Stimulated activated naive B cell treated with anti-CD40 and anti-IgM and Interleukin-4, amounts not matched to agents 10 μg/mL and 1 μg/mL and 100 μg/mL, for 72 hours (primary cell): ENCODE measurements at regions not wholly inside any gene's neighbourhood (a gene's known extent, or its start where the extent isn't known, plus 50 kb on each side); places are given as distances from the start of the nearest gene placed in this dataset.

Experiments used
- ATAC-seq, 2 donors: fragments of 150-1000 bp; cut with Tn5 transposase; replicated peaks; 2 replicates each; pipeline ENCODE4 v1.10.0; 2021; ENCODE audit warnings: moderate library complexity in 1 of 2
- DNase-seq: peaks from one replicate; pipeline ENCODE4 v3.0.0; 2021
- H3K27ac Mint-ChIP-seq: one replicate; pipeline ENCODE4 v1.8.0; 2022; ENCODE audit warnings: mild to moderate bottlenecking, mixed read lengths
- H3K27me3 Mint-ChIP-seq, 2 donors: one replicate each; pipeline ENCODE4 v1.8.0; 2022; ENCODE audit warnings: mixed read lengths in 2 of 2
- H3K36me3 Mint-ChIP-seq, 2 donors: one replicate each; pipeline ENCODE4 v1.8.0; 2022; ENCODE audit warnings: mixed read lengths in 2 of 2, mild to moderate bottlenecking in 1 of 2
- H3K4me1 Mint-ChIP-seq, 2 donors: one replicate each; pipeline ENCODE4 v1.8.0; 2022; ENCODE audit warnings: mixed read lengths in 2 of 2, mild to moderate bottlenecking in 1 of 2
- H3K4me3 Mint-ChIP-seq, 2 donors: one replicate each; pipeline ENCODE4 v1.8.0; 2022; ENCODE audit warnings: mild to moderate bottlenecking in 2 of 2, mixed read lengths in 2 of 2, moderate library complexity in 1 of 2
- H3K9me3 Mint-ChIP-seq, 2 donors: one replicate each; pipeline ENCODE4 v1.8.0; 2022; ENCODE audit warnings: mixed read lengths in 2 of 2, mild to moderate bottlenecking in 1 of 2

DNA sequence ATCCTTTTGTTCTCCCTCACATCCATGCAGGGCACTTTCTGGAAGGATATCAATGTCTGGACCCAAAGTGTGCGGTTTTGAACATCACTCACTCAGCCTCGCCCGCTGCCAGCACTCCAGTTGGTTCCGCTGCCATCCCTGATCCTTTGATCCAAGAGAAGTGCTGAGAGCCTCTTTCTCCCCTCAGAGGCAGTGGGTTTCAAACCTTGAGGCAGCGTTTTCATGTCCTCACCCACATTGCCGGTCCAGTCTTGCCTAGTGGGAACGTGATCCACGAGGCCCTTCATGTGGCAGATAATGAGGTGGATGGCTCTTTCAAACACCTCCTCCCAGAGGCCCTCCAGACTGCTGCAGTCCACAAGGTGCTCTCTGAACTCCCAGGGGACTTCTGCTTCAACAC lies 122.2 kb downstream of the ACTL8 start:
- Mint-ChIP-seq H3K27ac (no peak overlapping the region), H3K27me3 (peaks cover 5 to 6% of the 10 kb centered on the region in 2 donors), H3K9me3 (peaks cover 0 to 3% of the 10 kb centered on the region in 2 donors), H3K4me3 (no peak overlapping the region), H3K4me1 (no peaks in the 10 kb centered on the region), H3K36me3 (no peaks in the 10 kb centered on the region)
- ATAC-seq, result no peak
- DNase-seq, result no peak

DNA sequence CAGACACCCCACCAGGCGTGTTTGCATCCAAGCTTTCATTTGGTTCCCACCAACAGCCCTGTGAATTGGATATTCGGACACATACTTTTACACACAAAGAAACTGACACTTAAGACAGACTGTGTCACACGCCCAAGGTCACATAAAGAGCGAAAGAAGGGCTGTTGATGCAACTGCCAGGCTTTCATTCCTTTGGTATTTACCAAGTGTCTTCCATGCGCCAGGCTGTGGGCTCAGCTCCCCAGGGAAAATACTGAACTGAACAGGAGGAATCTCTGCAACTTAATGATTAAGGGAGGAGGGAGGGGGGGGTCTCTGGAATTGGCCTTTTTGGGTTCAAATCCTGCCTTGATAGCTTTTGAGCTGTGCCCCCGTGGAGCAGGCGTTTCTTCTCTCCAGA lies 122.8 kb downstream of the ACTL8 start:
- Mint-ChIP-seq H3K36me3 (no peaks in the 10 kb centered on the region), H3K9me3 (peaks cover 0 to 3% of the 10 kb centered on the region in 2 donors), H3K4me1 (no peaks in the 10 kb centered on the region), H3K27me3 (peaks cover 5 to 6% of the 10 kb centered on the region in 2 donors), H3K27ac (no peak overlapping the region), H3K4me3 (no peak overlapping the region)
- no peak for DNase-seq
- no peak for ATAC-seq

DNA sequence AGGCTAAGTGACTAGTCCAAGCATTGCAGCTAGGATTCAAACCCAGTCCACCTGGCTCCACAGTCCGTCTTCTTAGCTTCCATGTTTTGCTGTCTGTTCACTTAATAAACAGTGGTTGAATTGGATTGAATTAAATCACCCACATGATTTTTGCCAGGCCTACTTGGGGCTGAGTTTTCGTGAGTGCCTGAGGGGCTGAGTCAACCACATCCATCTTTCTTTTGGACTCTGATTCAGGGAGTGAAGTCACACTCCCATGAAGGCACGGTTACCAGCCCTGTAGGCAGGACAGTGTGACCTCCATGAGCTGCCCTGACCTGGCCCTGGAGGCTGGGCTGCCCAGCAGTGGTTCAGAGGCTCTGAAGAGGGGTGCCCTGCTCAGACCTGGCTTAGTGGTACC lies 123.7 kb downstream of the ACTL8 start:
- DNase-seq, result no peak
- Mint-ChIP-seq H3K27me3 (peaks cover 5 to 12% of the 10 kb centered on the region in 2 donors), H3K36me3 (no peaks in the 10 kb centered on the region), H3K9me3 (peaks cover 0 to 3% of the 10 kb centered on the region in 2 donors), H3K27ac (no peak overlapping the region), H3K4me3 (no peak overlapping the region), H3K4me1 (no peaks in the 10 kb centered on the region)
- ATAC-seq, result no peak

DNA sequence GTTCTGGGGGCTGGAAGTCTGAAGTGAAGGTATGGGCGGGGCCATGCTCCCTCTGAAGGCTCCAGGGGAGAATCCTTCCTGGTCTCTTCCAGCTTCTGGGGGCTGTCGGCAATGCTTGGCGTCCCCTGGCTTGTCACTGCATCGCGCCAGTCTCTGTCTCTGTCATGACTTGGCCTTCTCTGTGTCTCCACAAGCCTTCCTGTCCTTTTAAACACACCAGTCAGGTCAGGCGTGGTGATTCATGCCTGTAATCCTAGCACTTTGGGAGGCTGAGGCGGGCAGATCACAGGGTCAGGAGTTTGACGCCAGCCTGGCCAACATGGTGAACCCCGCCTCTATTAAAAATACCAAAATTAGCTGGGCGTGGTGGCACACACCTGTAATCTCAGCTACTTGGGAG lies 125.3 kb downstream of the ACTL8 start:
- no peak for ATAC-seq
- DNase-seq, result no peak
- H3K9me3 Mint-ChIP-seq, result peaks cover 0 to 3% of the 10 kb centered on the region in 2 donors
- H3K27ac Mint-ChIP-seq, result no peak overlapping the region
- H3K27me3 Mint-ChIP-seq, result peaks cover 14 to 16% of the 10 kb centered on the region in 2 donors
- H3K4me1 Mint-ChIP-seq, result no peaks in the 10 kb centered on the region
- H3K4me3 Mint-ChIP-seq, result no peak overlapping the region
- no peaks in the 10 kb centered on the region for H3K36me3 Mint-ChIP-seq

DNA sequence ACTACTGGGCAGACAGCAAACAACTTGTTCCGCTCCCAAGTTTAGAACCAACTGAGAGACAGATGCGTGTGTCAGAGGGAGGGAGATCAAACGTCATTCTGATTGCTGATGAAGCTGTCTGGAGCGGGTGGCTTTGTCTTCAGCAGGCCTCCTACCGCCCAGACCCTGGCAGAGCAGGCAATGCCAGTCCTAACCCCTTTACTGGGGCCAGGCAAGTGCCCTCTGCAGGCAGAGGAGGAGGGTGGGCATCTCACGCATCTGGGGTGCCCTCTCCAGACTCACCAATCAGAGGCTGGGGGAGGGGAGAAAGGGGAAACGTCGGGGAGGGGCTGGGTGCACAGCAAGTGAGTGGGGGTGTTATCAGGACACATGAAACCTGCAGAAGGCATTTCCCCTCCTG lies 126.6 kb downstream of the ACTL8 start:
- ATAC-seq (no peak), DNase-seq (no peak)
- Mint-ChIP-seq H3K4me1 (no peaks in the 10 kb centered on the region), H3K4me3 (no peak overlapping the region), H3K27me3 (peaks cover 17 to 18% of the 10 kb centered on the region in 2 donors), H3K27ac (no peak overlapping the region), H3K9me3 (peaks cover 0 to 1% of the 10 kb centered on the region in 2 donors), H3K36me3 (no peaks in the 10 kb centered on the region)

DNA sequence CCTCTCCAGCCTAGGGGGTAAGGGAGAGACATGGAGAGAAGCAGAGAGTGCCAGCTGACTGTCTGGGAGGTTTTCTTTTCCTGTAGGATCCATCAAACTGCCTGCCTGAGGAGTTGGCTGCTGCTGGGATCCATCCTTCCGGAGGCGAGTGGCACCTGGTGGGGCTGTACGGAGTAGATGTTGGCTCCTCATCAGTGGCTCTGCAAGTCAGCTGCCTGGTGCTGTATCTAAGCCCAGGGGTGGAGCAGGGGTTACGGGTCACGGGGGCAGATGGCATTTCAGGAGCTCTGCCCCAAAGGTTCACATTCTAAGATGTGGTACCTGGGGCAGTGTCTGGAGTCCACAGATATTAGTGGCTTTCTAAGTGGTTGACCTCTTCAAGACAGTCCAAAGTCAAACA lies 128.0 kb downstream of the ACTL8 start:
- H3K9me3 Mint-ChIP-seq, result peaks cover 0 to 1% of the 10 kb centered on the region in 2 donors
- no peaks in the 10 kb centered on the region for H3K36me3 Mint-ChIP-seq
- ATAC-seq, result no peak
- no peak overlapping the region for H3K27ac Mint-ChIP-seq
- DNase-seq, result no peak
- H3K27me3 Mint-ChIP-seq, result peaks cover 12 to 28% of the 10 kb centered on the region in 2 donors
- no peaks in the 10 kb centered on the region for H3K4me1 Mint-ChIP-seq
- H3K4me3 Mint-ChIP-seq, result no peak overlapping the region

DNA sequence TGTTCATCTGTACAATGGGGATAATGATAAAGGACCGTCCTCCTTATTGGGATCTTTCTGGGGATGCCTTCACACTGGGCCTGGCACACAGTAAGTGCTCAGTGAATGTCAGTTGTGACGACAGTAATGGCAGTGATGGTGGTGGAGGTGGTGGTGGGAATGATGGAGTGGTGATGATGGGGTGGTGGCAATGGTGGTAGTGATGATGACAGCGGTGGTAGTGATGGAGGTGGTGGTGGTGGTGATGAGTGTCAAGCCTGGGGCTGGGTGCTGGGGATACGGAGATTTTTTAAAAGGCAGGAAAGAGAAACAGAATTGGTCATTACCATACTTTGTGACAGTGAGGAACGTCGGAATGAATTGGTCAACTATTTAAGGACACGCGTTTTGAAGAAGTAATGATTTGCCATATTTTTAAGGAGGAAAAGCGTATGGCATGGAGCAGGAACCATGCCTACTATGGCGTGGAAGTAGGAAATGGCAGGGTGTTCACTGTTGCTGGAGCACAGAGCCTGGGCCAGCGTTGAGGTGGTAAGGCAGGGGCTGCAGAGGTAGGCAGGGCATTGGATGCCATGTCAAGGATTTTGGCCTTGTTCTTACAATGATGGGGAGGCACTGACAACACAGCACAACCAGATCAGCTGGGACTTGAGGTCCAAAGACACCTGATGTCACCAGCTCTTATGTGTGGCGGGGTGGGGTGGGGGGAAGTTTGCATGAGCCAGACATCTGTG lies 128.7 kb downstream of the ACTL8 start:
- no peak for ATAC-seq
- Mint-ChIP-seq H3K4me3 (no peak overlapping the region), H3K4me1 (no peaks in the 10 kb centered on the region), H3K27ac (no peak overlapping the region), H3K9me3 (peaks cover 0 to 1% of the 10 kb centered on the region in 2 donors), H3K36me3 (no peaks in the 10 kb centered on the region), H3K27me3 (peaks cover 12 to 28% of the 10 kb centered on the region in 2 donors)
- no peak for DNase-seq

DNA sequence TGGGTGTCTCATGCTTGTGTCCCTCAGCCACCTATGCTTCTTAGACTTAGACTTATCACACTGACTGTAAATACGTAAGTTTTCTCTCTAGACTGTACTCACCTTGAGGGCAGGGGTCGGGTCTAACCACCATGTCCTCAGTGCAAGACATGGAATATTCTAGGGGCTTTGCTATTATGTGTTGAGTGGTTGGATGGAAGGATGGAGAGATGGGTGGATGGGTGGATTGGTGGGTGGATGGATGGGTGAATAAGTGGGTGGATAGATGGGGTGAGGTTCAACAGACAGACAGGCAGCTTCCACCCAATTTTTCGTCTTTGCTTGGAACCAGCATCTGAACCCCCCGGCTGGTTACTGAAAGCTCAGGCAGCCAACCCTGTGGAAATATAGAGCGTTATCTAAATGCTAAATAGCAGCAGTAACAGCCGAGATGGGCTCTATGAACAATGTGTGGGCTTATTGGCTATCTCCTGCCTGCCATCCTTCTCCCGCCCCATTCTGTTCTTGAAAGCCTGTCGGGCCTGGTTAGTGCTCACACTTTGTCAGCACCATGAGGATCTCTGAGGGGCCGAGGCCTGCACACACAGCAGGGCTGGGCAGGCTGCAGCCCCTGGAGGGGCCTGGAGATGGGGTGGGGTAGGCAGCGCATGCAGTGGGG lies 130.7 kb downstream of the ACTL8 start:
- no peak for ATAC-seq
- peaks cover 0 to 2% of the 10 kb centered on the region in 2 donors for H3K9me3 Mint-ChIP-seq
- no peak overlapping the region for H3K4me3 Mint-ChIP-seq
- peaks cover 21 to 32% of the 10 kb centered on the region in 2 donors for H3K27me3 Mint-ChIP-seq
- H3K27ac Mint-ChIP-seq, result no peak overlapping the region
- H3K36me3 Mint-ChIP-seq, result no peaks in the 10 kb centered on the region
- DNase-seq, result no peak
- no peaks in the 10 kb centered on the region for H3K4me1 Mint-ChIP-seq

DNA sequence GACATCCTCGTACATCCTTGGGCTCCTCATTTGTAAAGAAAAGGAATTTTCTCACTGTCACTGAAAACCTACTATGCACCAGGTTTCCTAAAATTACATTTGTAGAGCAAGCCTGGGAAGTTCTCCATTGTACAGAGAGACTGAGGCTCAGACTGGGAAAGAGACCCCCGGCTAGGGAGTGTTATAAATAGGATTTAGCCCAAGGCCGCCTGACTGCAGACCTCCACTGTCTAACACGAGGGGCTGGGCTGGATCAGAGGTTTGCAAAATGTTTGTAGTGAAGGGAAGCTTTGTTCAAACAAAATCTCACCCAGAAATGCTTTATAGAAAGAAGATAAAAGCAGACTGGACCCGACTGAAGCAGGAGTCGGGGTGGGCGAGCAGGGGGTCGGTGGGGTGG lies 131.3 kb downstream of the ACTL8 start:
- peaks cover 24 to 38% of the 10 kb centered on the region in 2 donors for H3K27me3 Mint-ChIP-seq
- peaks cover 0 to 3% of the 10 kb centered on the region in 2 donors for H3K9me3 Mint-ChIP-seq
- no peaks in the 10 kb centered on the region for H3K4me1 Mint-ChIP-seq
- ATAC-seq, result no peak
- no peaks in the 10 kb centered on the region for H3K36me3 Mint-ChIP-seq
- DNase-seq, result no peak
- H3K4me3 Mint-ChIP-seq, result no peak overlapping the region
- no peak overlapping the region for H3K27ac Mint-ChIP-seq

DNA sequence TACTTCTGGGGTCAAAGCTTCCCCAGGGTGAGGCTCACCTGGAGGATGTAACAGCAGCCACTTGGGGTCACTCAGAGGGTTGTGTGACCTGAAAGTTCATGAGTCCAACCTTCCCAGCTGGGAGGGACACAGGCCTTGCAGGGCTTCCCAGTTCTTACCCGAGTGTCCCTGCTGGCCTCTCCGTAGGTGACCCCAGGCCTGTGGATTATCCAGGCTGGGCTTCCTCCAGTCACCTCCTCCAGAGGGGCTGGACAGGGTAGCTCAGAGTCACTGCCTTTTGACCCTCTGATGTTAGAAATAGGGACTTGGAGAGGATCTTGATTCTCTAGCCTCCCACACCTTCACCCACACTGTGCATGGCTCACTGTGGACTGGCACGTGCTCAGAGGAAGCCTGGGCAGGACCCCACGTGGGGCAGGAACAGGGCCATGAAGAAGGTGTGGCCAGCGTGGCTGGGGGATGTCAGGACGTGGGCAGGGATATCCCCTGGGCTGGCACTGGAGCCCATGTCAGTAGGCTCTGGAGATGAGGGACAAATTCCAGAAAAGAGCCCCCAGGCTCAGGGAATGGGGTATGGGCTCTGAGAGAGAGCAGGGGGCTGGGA lies 131.8 kb downstream of the ACTL8 start:
- peaks cover 0 to 3% of the 10 kb centered on the region in 2 donors for H3K9me3 Mint-ChIP-seq
- ATAC-seq, result no peak

DNA sequence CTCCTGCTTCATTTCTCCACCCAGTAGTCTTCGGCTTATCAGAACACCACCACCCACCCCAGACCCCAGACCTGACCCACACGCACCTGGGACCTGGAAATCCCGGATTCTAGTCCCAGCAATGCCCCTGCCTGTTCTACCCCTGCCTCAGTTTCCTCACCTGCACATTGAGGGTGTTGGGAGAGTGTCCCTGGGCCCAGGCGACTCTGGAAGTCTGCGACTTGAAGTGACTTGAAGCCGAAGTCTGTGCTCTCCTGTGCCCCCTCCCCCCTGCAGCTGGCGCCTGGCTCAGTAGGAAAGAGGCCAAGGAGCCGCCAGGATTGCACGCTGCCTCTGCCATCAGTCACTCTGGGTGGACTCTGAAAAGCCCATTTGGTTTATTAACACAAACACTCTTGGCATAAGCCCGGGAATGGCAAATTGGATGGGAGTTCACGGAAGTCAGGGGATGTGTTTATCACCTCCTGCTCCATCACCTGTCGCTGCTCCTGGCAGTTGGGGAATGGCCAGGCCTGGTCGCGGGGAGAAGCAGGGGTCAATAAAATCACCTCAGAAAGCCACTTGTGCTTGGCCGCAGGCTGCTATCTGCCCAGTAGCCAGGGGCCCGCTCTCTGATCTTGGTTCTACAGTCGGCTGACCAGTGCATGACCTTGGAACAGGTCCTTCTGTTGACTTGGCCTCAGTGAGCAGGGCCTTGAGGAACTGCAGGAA lies 132.7 kb downstream of the ACTL8 start:
- Mint-ChIP-seq H3K9me3 (peaks cover 0 to 3% of the 10 kb centered on the region in 2 donors), H3K36me3 (no peaks in the 10 kb centered on the region), H3K27ac (no peak overlapping the region), H3K4me3 (no peak overlapping the region), H3K27me3 (peaks cover 28 to 43% of the 10 kb centered on the region in 2 donors), H3K4me1 (no peaks in the 10 kb centered on the region)
- DNase-seq, result no peak
- ATAC-seq, result no peak

More for the DNA sequence above, 131.8 kb downstream of the ACTL8 start:
- Mint-ChIP-seq H3K27ac (no peak overlapping the region), H3K4me3 (no peak overlapping the region), H3K36me3 (no peaks in the 10 kb centered on the region), H3K4me1 (no peaks in the 10 kb centered on the region), H3K27me3 (peaks cover 24 to 38% of the 10 kb centered on the region in 2 donors)
- DNase-seq, result no peak

DNA sequence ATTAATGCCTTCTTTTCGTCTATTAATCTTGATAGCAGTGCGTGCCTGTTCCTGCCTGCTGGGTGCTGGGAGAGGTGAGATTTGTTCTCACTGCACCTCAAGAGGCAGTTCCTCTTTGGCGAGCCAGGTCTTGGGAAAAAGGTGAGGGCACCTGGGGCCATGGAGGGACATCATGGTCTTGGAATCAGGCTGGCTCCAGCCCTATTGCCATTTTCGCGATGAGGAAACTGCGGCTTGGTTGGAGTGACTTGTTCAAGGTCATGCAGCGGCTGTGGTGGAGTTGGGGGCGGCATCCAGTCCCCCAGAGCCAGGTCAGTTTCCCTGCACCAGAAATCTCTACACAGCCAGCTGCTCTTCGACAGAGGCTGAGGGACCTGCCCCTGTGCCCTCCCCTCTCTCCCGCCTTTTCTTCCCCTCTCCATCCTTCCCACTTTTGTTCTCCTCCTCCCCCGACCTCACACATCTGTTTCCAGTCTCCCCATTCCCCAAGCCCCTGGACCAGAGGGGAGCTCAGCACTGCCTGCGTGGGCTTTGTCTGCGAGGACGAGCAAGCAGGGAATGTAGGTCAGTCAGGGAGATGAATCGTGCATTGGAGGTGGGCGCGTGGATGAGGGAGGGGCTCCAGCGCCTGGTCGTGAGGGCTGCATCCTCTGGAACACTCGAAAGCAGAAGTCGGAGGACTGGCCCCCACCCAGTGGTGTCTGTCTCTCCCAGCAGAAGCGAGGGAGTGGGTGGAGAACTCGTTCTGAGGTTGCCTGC lies 135.1 kb downstream of the ACTL8 start:
- no peak for ATAC-seq
- no peak for DNase-seq
- Mint-ChIP-seq H3K36me3 (no peaks in the 10 kb centered on the region), H3K4me3 (no peak overlapping the region), H3K27me3 (peaks cover 29 to 37% of the 10 kb centered on the region in 2 donors), H3K27ac (no peak overlapping the region), H3K9me3 (peaks cover 0 to 3% of the 10 kb centered on the region in 2 donors), H3K4me1 (no peaks in the 10 kb centered on the region)

DNA sequence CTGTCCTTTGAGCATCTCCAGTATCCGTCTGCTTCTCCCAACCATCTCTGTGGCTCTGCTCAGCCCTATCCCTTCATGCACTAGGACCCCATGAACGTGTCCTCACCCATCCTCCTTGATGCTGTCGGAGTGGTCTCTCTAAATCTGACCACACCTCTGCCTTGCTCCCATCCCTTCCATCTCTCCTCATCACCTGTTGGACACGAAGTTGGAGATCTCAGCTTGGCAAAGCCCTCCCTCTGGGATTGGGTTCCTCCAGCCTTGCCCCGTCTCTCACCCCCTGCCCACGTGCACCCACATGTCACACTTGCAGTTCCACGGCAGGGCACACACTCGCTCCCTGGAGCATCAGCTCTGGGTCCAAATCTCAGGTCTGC lies 135.7 kb downstream of the ACTL8 start:
- DNase-seq, result no peak
- peaks cover 24 to 36% of the 10 kb centered on the region in 2 donors for H3K27me3 Mint-ChIP-seq
- no peaks in the 10 kb centered on the region for H3K4me1 Mint-ChIP-seq
- ATAC-seq, result no peak
- H3K9me3 Mint-ChIP-seq, result peaks cover 0 to 3% of the 10 kb centered on the region in 2 donors
- no peak overlapping the region for H3K27ac Mint-ChIP-seq
- H3K4me3 Mint-ChIP-seq, result no peak overlapping the region
- no peaks in the 10 kb centered on the region for H3K36me3 Mint-ChIP-seq
